ENCODE measurements at regions not wholly inside any gene's neighbourhood (a gene's known extent, or its start where the extent isn't known, plus 50 kb on each side); places are given as distances from the start of the nearest gene placed in this dataset.

GRCh38 chr12:110995615-110996014 lies 75.2 kb upstream of the MYL2 start:
- Histone ChIP-seq H3K9ac (ENCODE audit: low read length) (no peak overlapping the region), H3K9me3 (ENCODE audit: low read length) (no peaks in the 10 kb centered on the region), H3K9me2 (ENCODE audit: insufficient read depth, low read length) (no peaks in the 10 kb centered on the region), H2AFZ (ENCODE audit: low read depth, low read length) (no peak overlapping the region), H3K27ac (ENCODE audit: low read length) (no peak overlapping the region), H3K4me3 (ENCODE audit: low read length) (no peak overlapping the region), H3F3A (ENCODE audit: insufficient read depth, low read length, poor library complexity, severe bottlenecking) (no peaks in the 10 kb centered on the region), H3K27me3 (ENCODE audit: insufficient read depth, low read depth, low read length) (no peaks in the 10 kb centered on the region), H4K20me1 (ENCODE audit: insufficient read depth) (no peaks in the 10 kb centered on the region), H3K36me3 (ENCODE audit: insufficient read depth, low read length) (no peaks in the 10 kb centered on the region), H3K4me2 (ENCODE audit: low read length) (no peak overlapping the region), H3K79me2 (replicated peaks; ENCODE audit: insufficient read depth, low read length) (no peaks in the 10 kb centered on the region)
- TF ChIP-seq, protein P1, sequence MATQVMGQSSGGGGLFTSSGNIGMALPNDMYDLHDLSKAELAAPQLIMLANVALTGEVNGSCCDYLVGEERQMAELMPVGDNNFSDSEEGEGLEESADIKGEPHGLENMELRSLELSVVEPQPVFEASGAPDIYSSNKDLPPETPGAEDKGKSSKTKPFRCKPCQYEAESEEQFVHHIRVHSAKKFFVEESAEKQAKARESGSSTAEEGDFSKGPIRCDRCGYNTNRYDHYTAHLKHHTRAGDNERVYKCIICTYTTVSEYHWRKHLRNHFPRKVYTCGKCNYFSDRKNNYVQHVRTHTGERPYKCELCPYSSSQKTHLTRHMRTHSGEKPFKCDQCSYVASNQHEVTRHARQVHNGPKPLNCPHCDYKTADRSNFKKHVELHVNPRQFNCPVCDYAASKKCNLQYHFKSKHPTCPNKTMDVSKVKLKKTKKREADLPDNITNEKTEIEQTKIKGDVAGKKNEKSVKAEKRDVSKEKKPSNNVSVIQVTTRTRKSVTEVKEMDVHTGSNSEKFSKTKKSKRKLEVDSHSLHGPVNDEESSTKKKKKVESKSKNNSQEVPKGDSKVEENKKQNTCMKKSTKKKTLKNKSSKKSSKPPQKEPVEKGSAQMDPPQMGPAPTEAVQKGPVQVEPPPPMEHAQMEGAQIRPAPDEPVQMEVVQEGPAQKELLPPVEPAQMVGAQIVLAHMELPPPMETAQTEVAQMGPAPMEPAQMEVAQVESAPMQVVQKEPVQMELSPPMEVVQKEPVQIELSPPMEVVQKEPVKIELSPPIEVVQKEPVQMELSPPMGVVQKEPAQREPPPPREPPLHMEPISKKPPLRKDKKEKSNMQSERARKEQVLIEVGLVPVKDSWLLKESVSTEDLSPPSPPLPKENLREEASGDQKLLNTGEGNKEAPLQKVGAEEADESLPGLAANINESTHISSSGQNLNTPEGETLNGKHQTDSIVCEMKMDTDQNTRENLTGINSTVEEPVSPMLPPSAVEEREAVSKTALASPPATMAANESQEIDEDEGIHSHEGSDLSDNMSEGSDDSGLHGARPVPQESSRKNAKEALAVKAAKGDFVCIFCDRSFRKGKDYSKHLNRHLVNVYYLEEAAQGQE (IDR thresholded peaks at IDR 0.05; ENCODE audit: borderline replicate concordance), result no peak
- TF ChIP-seq MXI1 (conservative IDR thresholded peaks at IDR 0.05; ENCODE audit: poor library complexity, severe bottlenecking), result no peak
- no peak for TF ChIP-seq EP300 (conservative IDR thresholded peaks at IDR 0.05; ENCODE audit: poor library complexity, severe bottlenecking)
- TF ChIP-seq SMC3 (conservative IDR thresholded peaks at IDR 0.05; ENCODE audit: poor library complexity), result no peak
- no peak for TF ChIP-seq CTCF (IDR thresholded peaks at IDR 0.05; ENCODE audit: poor library complexity, severe bottlenecking)
- TF ChIP-seq POLR2AphosphoS5 (IDR thresholded peaks at IDR 0.05), result no peak

DNA sequence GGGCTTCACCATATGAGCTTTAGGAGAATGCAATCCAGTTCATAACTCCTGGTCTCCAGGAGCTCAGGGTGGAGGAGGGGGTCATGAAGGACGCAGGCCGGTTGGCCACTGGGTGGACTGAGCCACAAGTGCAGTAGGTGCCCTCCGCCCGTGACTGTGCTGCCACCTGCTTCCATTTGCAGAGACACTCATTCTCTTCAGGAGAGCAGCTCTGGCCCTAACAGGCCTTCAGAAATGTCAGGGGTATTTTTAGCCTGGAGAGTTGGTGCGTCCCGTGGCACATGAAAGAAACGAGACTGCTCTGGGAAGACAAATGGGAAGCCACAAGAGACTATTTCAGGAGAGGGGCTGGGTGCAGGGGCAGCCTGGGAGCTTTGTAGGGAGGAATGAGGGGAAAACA lies 74.6 kb upstream of the MYL2 start:
- no peak for TF ChIP-seq RAD21 (conservative IDR thresholded peaks at IDR 0.05)
- Histone ChIP-seq H3K27me3 (ENCODE audit: insufficient read depth, low read depth, low read length) (no peaks in the 10 kb centered on the region), H3K9ac (ENCODE audit: low read length) (no peak overlapping the region), H3K9me3 (ENCODE audit: low read length) (no peaks in the 10 kb centered on the region), H3K36me3 (ENCODE audit: insufficient read depth, low read length) (no peaks in the 10 kb centered on the region), H3K27ac (ENCODE audit: low read length) (no peak overlapping the region), H3K4me3 (ENCODE audit: low read length) (no peak overlapping the region), H3F3A (ENCODE audit: insufficient read depth, low read length, poor library complexity, severe bottlenecking) (no peaks in the 10 kb centered on the region), H3K9me2 (ENCODE audit: insufficient read depth, low read length) (no peaks in the 10 kb centered on the region), H4K20me1 (ENCODE audit: insufficient read depth) (no peaks in the 10 kb centered on the region), H3K4me2 (ENCODE audit: low read length) (no peak overlapping the region), H2AFZ (ENCODE audit: low read depth, low read length) (no peak overlapping the region), H3K79me2 (replicated peaks; ENCODE audit: insufficient read depth, low read length) (no peaks in the 10 kb centered on the region)

DNA sequence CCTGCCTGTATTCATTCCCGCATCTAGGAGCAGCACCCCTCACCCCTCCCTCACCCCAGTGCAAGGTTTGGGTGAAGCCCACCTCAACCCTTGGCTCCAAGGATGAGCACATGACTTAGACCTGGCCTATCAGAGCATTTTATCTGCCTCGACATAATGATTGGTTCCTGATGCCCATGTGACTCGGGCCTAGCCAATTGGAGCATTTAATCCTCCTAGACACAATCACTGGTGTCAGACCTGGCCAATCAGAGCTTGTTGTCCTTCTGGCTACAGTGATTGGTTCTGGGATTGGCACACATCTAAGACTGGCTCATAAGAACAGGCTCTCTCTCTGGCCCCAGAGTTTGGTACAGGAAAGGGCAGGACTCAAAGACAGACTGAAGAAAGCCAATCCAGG lies 73.1 kb upstream of the MYL2 start:
- no peak overlapping the region for H3K4me2 ChIP-seq (ENCODE audit: low read length)
- no peaks in the 10 kb centered on the region for H3K27me3 ChIP-seq (ENCODE audit: insufficient read depth, low read depth, low read length)
- no peaks in the 10 kb centered on the region for H3K79me2 ChIP-seq (replicated peaks; ENCODE audit: insufficient read depth, low read length)
- no peaks in the 10 kb centered on the region for H3K36me3 ChIP-seq (ENCODE audit: insufficient read depth, low read length)
- H3K9ac ChIP-seq (ENCODE audit: low read length), result no peak overlapping the region
- H3K9me2 ChIP-seq (ENCODE audit: insufficient read depth, low read length), result no peaks in the 10 kb centered on the region
- no peaks in the 10 kb centered on the region for H3K9me3 ChIP-seq (ENCODE audit: low read length)
- no peak overlapping the region for H3K27ac ChIP-seq (ENCODE audit: low read length)
- TF ChIP-seq TAF1 (IDR thresholded peaks at IDR 0.05; ENCODE audit: low read depth), result no peak
- TF ChIP-seq RAD21 (conservative IDR thresholded peaks at IDR 0.05), result no peak
- TF ChIP-seq SMC3 (conservative IDR thresholded peaks at IDR 0.05; ENCODE audit: poor library complexity), result no peak
- TF ChIP-seq, protein P1 (IDR thresholded peaks at IDR 0.05; ENCODE audit: borderline replicate concordance), result no peak
- no peak for TF ChIP-seq CTCF (IDR thresholded peaks at IDR 0.05; ENCODE audit: poor library complexity, severe bottlenecking)
- TF ChIP-seq POLR2AphosphoS5 (IDR thresholded peaks at IDR 0.05), result no peak
- TF ChIP-seq EZH2 (IDR thresholded peaks at IDR 0.05; ENCODE audit: borderline replicate concordance, insufficient read depth, low read length, poor library complexity, severe bottlenecking), result no peak
- no peak for TF ChIP-seq MXI1 (conservative IDR thresholded peaks at IDR 0.05; ENCODE audit: poor library complexity, severe bottlenecking)
- TF ChIP-seq EP300 (conservative IDR thresholded peaks at IDR 0.05; ENCODE audit: poor library complexity, severe bottlenecking), result no peak
- H4K20me1 ChIP-seq (ENCODE audit: insufficient read depth), result no peaks in the 10 kb centered on the region
- H3K4me3 ChIP-seq (ENCODE audit: low read length), result no peak overlapping the region
- H2AFZ ChIP-seq (ENCODE audit: low read depth, low read length), result no peak overlapping the region
- H3F3A ChIP-seq (ENCODE audit: insufficient read depth, low read length, poor library complexity, severe bottlenecking), result no peaks in the 10 kb centered on the region
